ENCODE measurements at regions not wholly inside any gene's neighbourhood (a gene's known extent, or its start where the extent isn't known, plus 50 kb on each side); places are given as distances from the start of the nearest gene placed in this dataset.

DNA sequence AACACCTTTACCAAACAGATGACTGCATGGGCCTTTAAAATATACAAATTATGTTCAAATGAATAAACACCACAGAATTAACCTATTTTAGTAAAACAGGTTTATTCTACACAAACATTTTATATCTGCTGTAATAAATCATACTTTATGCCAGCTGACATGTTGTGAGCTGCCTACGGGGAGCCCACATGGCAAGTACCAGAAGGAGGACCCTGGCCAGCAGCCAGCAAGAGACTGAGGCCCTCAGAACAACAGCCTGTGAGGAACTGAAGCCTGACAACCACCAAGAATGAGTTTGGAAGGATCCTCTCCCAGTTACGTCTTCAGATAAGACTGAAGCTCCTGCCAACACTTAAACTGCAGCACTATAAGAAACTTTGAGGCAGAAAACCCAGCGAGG, 377.0 kb downstream of the PDGFC start:
- peaks cover 5 to 18% of the 10 kb centered on the region in 2 donors for H3K4me1 ChIP-seq (ENCODE audit: control insufficient read depth in 1 of 2, low read depth in 2 of 2)
- H3K4me3 ChIP-seq = no peak overlapping the region
- no peak for ATAC-seq (ENCODE audit: insufficient number of reproducible peaks, low FRiP score, low read depth)
- no peaks in the 10 kb centered on the region for H3K27me3 ChIP-seq (replicated peaks; ENCODE audit: insufficient read depth)
- no peaks in the 10 kb centered on the region for H3K9me3 ChIP-seq
- no peaks in the 10 kb centered on the region for H3K36me3 ChIP-seq
- TF ChIP-seq, protein P1, sequence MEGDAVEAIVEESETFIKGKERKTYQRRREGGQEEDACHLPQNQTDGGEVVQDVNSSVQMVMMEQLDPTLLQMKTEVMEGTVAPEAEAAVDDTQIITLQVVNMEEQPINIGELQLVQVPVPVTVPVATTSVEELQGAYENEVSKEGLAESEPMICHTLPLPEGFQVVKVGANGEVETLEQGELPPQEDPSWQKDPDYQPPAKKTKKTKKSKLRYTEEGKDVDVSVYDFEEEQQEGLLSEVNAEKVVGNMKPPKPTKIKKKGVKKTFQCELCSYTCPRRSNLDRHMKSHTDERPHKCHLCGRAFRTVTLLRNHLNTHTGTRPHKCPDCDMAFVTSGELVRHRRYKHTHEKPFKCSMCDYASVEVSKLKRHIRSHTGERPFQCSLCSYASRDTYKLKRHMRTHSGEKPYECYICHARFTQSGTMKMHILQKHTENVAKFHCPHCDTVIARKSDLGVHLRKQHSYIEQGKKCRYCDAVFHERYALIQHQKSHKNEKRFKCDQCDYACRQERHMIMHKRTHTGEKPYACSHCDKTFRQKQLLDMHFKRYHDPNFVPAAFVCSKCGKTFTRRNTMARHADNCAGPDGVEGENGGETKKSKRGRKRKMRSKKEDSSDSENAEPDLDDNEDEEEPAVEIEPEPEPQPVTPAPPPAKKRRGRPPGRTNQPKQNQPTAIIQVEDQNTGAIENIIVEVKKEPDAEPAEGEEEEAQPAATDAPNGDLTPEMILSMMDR (IDR thresholded peaks at IDR 0.05) = no peak
- H3K27ac ChIP-seq = no peak overlapping the region
- no peak for DNase-seq (ENCODE audit: low spot score)

DNA sequence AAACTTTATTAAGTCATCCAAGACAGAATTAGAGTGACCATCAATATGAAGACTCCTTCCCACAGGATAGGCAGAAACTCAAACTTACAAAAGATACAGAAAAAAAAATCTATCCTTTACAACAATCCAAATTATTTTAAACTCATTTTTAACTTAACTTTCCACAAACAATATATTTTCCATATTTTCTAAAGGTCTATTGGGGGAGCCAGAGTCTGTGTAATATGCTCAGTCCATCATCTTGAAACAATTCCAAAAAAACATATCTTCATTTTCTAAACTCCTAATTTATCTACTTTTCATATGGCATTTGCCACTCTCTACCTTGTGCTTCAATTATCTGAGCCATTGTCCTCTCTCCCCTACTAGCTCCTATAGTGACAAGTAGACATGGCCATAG, 378.1 kb downstream of the PDGFC start:
- ATAC-seq (ENCODE audit: insufficient number of reproducible peaks, low FRiP score, low read depth) (no peak), DNase-seq (ENCODE audit: low spot score) (no peak)
- H3K36me3 ChIP-seq = no peaks in the 10 kb centered on the region
- TF ChIP-seq, protein P1 (IDR thresholded peaks at IDR 0.05) = no peak
- H3K27me3 ChIP-seq (replicated peaks; ENCODE audit: insufficient read depth) = no peaks in the 10 kb centered on the region
- H3K27ac ChIP-seq = no peak overlapping the region
- H3K4me3 ChIP-seq = no peak overlapping the region
- H3K4me1 ChIP-seq (ENCODE audit: control insufficient read depth in 1 of 2, low read depth in 2 of 2) = peaks cover 5 to 17% of the 10 kb centered on the region in 2 donors
- H3K9me3 ChIP-seq = no peaks in the 10 kb centered on the region

DNA sequence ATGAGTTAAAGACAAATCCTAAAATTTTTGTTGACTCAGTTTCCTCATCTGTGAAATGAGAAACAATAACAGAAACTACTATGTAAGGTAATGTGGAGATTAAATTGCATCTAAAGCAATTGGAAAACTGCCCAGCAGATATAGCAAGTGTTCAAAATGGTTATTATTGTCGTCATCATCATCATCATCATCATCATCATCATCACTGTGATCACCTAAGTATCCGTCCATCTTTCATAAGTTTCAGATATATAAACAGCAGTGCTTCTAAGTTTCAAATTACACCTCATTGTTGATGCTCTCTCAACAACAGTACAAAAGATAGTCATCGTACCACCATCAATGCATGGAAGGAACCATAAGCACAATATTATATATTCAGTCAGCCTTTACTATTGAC, 379.9 kb downstream of the PDGFC start:
- no peaks in the 10 kb centered on the region for H3K27me3 ChIP-seq (replicated peaks; ENCODE audit: insufficient read depth)
- ATAC-seq (ENCODE audit: insufficient number of reproducible peaks, low FRiP score, low read depth) (no peak), DNase-seq (ENCODE audit: low spot score) (no peak)
- TF ChIP-seq, protein P1 (IDR thresholded peaks at IDR 0.05) = no peak
- H3K4me3 ChIP-seq = no peak overlapping the region
- H3K27ac ChIP-seq = no peak overlapping the region
- no peaks in the 10 kb centered on the region for H3K36me3 ChIP-seq
- H3K4me1 ChIP-seq (ENCODE audit: control insufficient read depth in 1 of 2, low read depth in 2 of 2) = peaks cover 5 to 9% of the 10 kb centered on the region in 2 donors
- H3K9me3 ChIP-seq = no peaks in the 10 kb centered on the region

DNA sequence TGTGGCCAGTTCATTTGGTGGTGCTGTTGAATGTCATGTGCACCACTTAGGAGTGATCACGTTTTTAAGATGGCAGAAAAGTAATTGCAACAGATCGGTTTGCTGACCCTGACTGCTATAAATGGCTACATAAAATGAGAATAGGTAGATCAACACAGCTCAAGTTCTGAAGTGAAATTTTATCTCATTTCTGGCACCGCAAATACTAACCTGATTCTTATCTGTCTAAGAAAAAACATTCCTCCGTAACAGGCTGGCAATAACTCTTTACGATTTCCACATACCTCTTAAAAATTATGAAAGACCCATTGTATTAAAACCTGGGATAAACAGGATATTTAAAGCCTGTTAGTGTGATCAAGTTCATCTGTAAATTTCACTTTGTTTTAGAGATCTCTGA, 387.5 kb downstream of the PDGFC start:
- DNase-seq (ENCODE audit: low spot score) (no peak), ATAC-seq (ENCODE audit: insufficient number of reproducible peaks, low FRiP score, low read depth) (no peak)
- TF ChIP-seq, protein P1 (IDR thresholded peaks at IDR 0.05) = no peak
- no peak overlapping the region for H3K4me3 ChIP-seq
- H3K27ac ChIP-seq = no peak overlapping the region
- no peaks in the 10 kb centered on the region for H3K27me3 ChIP-seq (replicated peaks; ENCODE audit: insufficient read depth)
- no peaks in the 10 kb centered on the region for H3K9me3 ChIP-seq
- H3K4me1 ChIP-seq (ENCODE audit: control insufficient read depth in 1 of 2, low read depth in 2 of 2) = peaks cover 0 to 4% of the 10 kb centered on the region in 2 donors
- H3K36me3 ChIP-seq = no peaks in the 10 kb centered on the region

DNA sequence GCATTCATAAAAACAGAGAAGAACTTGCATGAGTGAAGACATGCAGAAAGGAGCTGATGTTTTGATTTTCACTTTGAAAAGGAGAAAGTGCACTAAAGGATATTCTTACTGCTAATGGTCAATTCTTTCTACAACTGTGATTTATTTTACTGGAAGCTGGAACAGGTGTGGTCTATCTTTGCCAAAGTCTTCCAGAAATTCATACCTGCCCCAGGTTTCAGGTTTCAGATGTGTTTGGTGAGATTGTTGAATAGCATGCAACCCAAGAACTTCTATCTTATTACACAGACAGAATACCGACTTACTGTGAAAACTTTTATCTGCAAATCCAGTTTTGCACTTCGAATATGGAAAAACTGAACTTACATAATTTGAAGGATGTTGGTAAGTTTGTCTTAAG, 388.3 kb downstream of the PDGFC start:
- H3K27ac ChIP-seq = no peak overlapping the region
- ATAC-seq (ENCODE audit: insufficient number of reproducible peaks, low FRiP score, low read depth) = no peak

More for the DNA sequence above, 388.3 kb downstream of the PDGFC start:
- Histone ChIP-seq H3K4me1 (ENCODE audit: control insufficient read depth in 1 of 2, low read depth in 2 of 2) (peaks cover 0 to 11% of the 10 kb centered on the region in 2 donors), H3K4me3 (no peak overlapping the region), H3K36me3 (no peaks in the 10 kb centered on the region), H3K27me3 (replicated peaks; ENCODE audit: insufficient read depth) (no peaks in the 10 kb centered on the region), H3K9me3 (no peaks in the 10 kb centered on the region)
- DNase-seq (ENCODE audit: low spot score) = no peak
- TF ChIP-seq, protein P1 (IDR thresholded peaks at IDR 0.05) = no peak

Measured in thoracic aorta (tissue), 2 donors.